ENCODE measurements at regions not wholly inside any gene's neighbourhood (a gene's known extent, or its start where the extent isn't known, plus 50 kb on each side); places are given as distances from the start of the nearest gene placed in this dataset.

GRCh38 chr10:113423981-113424721 lies 128.7 kb upstream of the HABP2 start:
- ChIA-PET RAD21 (ENCODE audit: low non-redundant PET in 1 of 2, low total read pairs in 2 of 2, uncharacterized antibody in 2 of 2, unreplicated experiment in 2 of 2) (no interaction called here), CTCF (no interaction called here), POLR2A (no interaction called here)
- Histone ChIP-seq H3K9me3 (ENCODE audit: control insufficient read depth in 1 of 2, insufficient read depth in 1 of 2, low read depth in 1 of 2, low read length in 2 of 2) (peaks cover 8 to 11% of the 10 kb centered on the region in 2 experiments; a peak in 2 of 4 replicates), H3K27me3 (ENCODE audit: insufficient read depth, low read length) (0 out of 2 replicates have a peak, but pooled peaks cover 5% of the 10 kb centered on the region), H2AFZ (ENCODE audit: low read depth, low read length, poor library complexity, severe bottlenecking) (no peak overlapping the region), H3K36me3 (ENCODE audit: control insufficient read depth in 1 of 2, insufficient read depth in 2 of 2, low read length in 2 of 2) (no peaks in the 10 kb centered on the region), H3K4me1 (ENCODE audit: control insufficient read depth in 1 of 2, insufficient read depth in 2 of 2, low read length in 2 of 2) (no peaks in the 10 kb centered on the region; a peak in 1 of 4 replicates), H3K79me2 (ENCODE audit: insufficient read depth, low read length) (no peaks in the 10 kb centered on the region), H3K4me3 (replicated peaks in 1 of 2; ENCODE audit: low read depth in 1 of 2, low read length in 2 of 2) (no peak overlapping the region), H4K20me1 (ENCODE audit: insufficient read depth) (no peaks in the 10 kb centered on the region), H3K9me2 (ENCODE audit: insufficient read depth) (no peaks in the 10 kb centered on the region), H3K27ac (ENCODE audit: low read depth, low read length) (no peak overlapping the region), H3K9ac (ENCODE audit: low read length) (no peak overlapping the region), H3K4me2 (ENCODE audit: low read length) (no peak overlapping the region)
- TF ChIP-seq CTCF (IDR thresholded peaks at IDR 0.05 in 2 of 3, conservative IDR thresholded peaks at IDR 0.05 in 1 of 3; ENCODE audit: borderline replicate concordance in 1 of 3, insufficient read depth in 1 of 3, low read depth in 2 of 3, low read length in 2 of 3), result no peak
- no peak for TF ChIP-seq FOSL1 (IDR thresholded peaks at IDR 0.05; ENCODE audit: low read depth)
- TF ChIP-seq EZH2 (IDR thresholded peaks at IDR 0.05), result no peak
- no peak for TF ChIP-seq EZH2phosphoT487 (IDR thresholded peaks at IDR 0.05; ENCODE audit: borderline replicate concordance)
- no peak for TF ChIP-seq REST (IDR thresholded peaks at IDR 0.05; ENCODE audit: low read depth)
- TF ChIP-seq RAD21 (IDR thresholded peaks at IDR 0.05; ENCODE audit: low read depth), result no peak
- no peak for TF ChIP-seq ZNF274 (IDR thresholded peaks at IDR 0.05; ENCODE audit: low read depth, low read length)
- TF ChIP-seq EGR1 (IDR thresholded peaks at IDR 0.05; ENCODE audit: low read depth), result no peak
- TF ChIP-seq SRF (IDR thresholded peaks at IDR 0.05; ENCODE audit: low read depth), result no peak
- TF ChIP-seq POLR2AphosphoS5 (IDR thresholded peaks at IDR 0.05; ENCODE audit: low read depth, low read length), result no peak
- TF ChIP-seq JUND (IDR thresholded peaks at IDR 0.05), result no peak
- TF ChIP-seq MAX (IDR thresholded peaks at IDR 0.05), result no peak
- no peak for TF ChIP-seq CEBPB (IDR thresholded peaks at IDR 0.05; ENCODE audit: low read depth)
- TF ChIP-seq POLR2A (IDR thresholded peaks at IDR 0.05; ENCODE audit: borderline replicate concordance, extremely low read depth, insufficient read depth, insufficient read length), result no peak
- TF ChIP-seq TCF7L2 (IDR thresholded peaks at IDR 0.05; ENCODE audit: borderline replicate concordance, extremely low read depth, insufficient read depth, insufficient read length), result no peak
- TF ChIP-seq SP1 (IDR thresholded peaks at IDR 0.05; ENCODE audit: low read depth), result no peak
- TF ChIP-seq YY1 (IDR thresholded peaks at IDR 0.05; ENCODE audit: extremely low read depth, insufficient replicate concordance, low read depth, low read length), result no peak
- TF ChIP-seq ZBTB33 (IDR thresholded peaks at IDR 0.05; ENCODE audit: extremely low read depth, insufficient replicate concordance, low read length), result no peak
- no peak for TF ChIP-seq ZFX (IDR thresholded peaks at IDR 0.05)
- no peak for TF ChIP-seq SIN3A (IDR thresholded peaks at IDR 0.05; ENCODE audit: low read depth)
- intact Hi-C loops (cut with micrococcal nuclease), result no loop called here
- BruUV-seq (replicated peaks), result no TSS peak
- ATAC-seq, result no peak
- no peak for DNase-seq (ENCODE audit: low read depth, low spot score)
